Activated naive CD8-positive, alpha-beta T cell treated with anti-CD3 and anti-CD28 coated beads, Interleukin-2, amount 10 ng/mL, durations not matched to agents 7 days and 5 days (primary cell): ENCODE measurements at regions not wholly inside any gene's neighbourhood (a gene's known extent, or its start where the extent isn't known, plus 50 kb on each side); places are given as distances from the start of the nearest gene placed in this dataset.
"Not testable (repeated sequence)": the region's sequence is repeated elsewhere in the genome, so short reads cannot be mapped to it uniquely, and the experiment has no call there.

Source experiments
- ATAC-seq: fragments of 150-1000 bp; cut with Tn5 transposase; one replicate; pipeline ENCODE4 v1.10.0; 2021; ENCODE audit warnings: low read depth, moderate library complexity
- POLR2A ChIA-PET: fragments of 350-600 bp; sonication (Branson Sonifier 250); formaldehyde crosslinking; loops from one replicate; lab custom pipeline; 2021; ENCODE audit warnings: antibody characterized with exemption; lab: Charles Lee
- DNase-seq: peaks from one replicate; pipeline ENCODE4 v3.0.0; 2021
- H3K27ac Mint-ChIP-seq: one replicate; pipeline ENCODE4 v1.8.0; 2022; ENCODE audit warnings: mild to moderate bottlenecking, mixed read lengths
- H3K27me3 Mint-ChIP-seq: one replicate; pipeline ENCODE4 v1.8.0; 2022; ENCODE audit warnings: mild to moderate bottlenecking, moderate library complexity, mixed read lengths
- H3K36me3 Mint-ChIP-seq: one replicate; pipeline ENCODE4 v1.8.0; 2021; ENCODE audit warnings: mild to moderate bottlenecking, mixed read lengths
- H3K4me1 Mint-ChIP-seq: one replicate; pipeline ENCODE4 v1.8.0; 2021; ENCODE audit warnings: mixed read lengths
- H3K4me3 Mint-ChIP-seq: one replicate; pipeline ENCODE4 v1.8.0; 2022; ENCODE audit warnings: mild to moderate bottlenecking, moderate library complexity, mixed read lengths
- H3K9me3 Mint-ChIP-seq: one replicate; pipeline ENCODE4 v1.8.0; 2021; ENCODE audit warnings: mixed read lengths

- H3K4me3 Mint-ChIP-seq, H3K27ac Mint-ChIP-seq, H3K9me3 Mint-ChIP-seq, H3K36me3 Mint-ChIP-seq, ATAC-seq, H3K4me1 Mint-ChIP-seq, H3K27me3 Mint-ChIP-seq, POLR2A ChIA-PET: not testable (repeated sequence)
- peak; percentile 34 for DNase-seq
Observed at GRCh38 chr1:143326662-143327061, 645.1 kb downstream of the FAM72C start.

- H3K9me3 Mint-ChIP-seq, H3K36me3 Mint-ChIP-seq, POLR2A ChIA-PET, ATAC-seq, H3K4me1 Mint-ChIP-seq, H3K4me3 Mint-ChIP-seq, DNase-seq, H3K27me3 Mint-ChIP-seq: not testable (repeated sequence)
- H3K27ac Mint-ChIP-seq = peak overlapping the region; percentile 40
Observed at GRCh38 chr1:143311154-143311553, 660.6 kb downstream of the FAM72C start.
